Glutamatergic neuron (in vitro differentiated cells): ENCODE measurements at regions not wholly inside any gene's neighbourhood (a gene's known extent, or its start where the extent isn't known, plus 50 kb on each side); places are given as distances from the start of the nearest gene placed in this dataset.

Source experiments
- DNase-seq: peaks from one replicate; pipeline ENCODE4 v3.0.0; 2022
- H3K27ac Mint-ChIP-seq: one replicate; pipeline ENCODE4 v1.8.0; 2020; ENCODE audit warnings: mild to moderate bottlenecking, mixed read lengths, inconsistent platforms; ENCODE audit not compliant: unreplicated experiment
- H3K27me3 Mint-ChIP-seq: one replicate; pipeline ENCODE4 v1.8.0; 2020; ENCODE audit warnings: mild to moderate bottlenecking, moderate library complexity, mixed read lengths, inconsistent platforms; ENCODE audit not compliant: unreplicated experiment
- H3K36me3 Mint-ChIP-seq: one replicate; pipeline ENCODE4 v1.8.0; 2020; ENCODE audit warnings: mild to moderate bottlenecking, mixed read lengths, inconsistent platforms; ENCODE audit not compliant: unreplicated experiment
- H3K4me1 Mint-ChIP-seq: one replicate; pipeline ENCODE4 v1.8.0; 2020; ENCODE audit warnings: mild to moderate bottlenecking, low read depth, mixed read lengths, inconsistent platforms; ENCODE audit not compliant: unreplicated experiment
- H3K4me3 Mint-ChIP-seq: one replicate; pipeline ENCODE4 v1.8.0; 2020; ENCODE audit warnings: mild to moderate bottlenecking, mixed read lengths, inconsistent platforms; ENCODE audit not compliant: unreplicated experiment
- H3K9me3 Mint-ChIP-seq: one replicate; pipeline ENCODE4 v1.8.0; 2020; ENCODE audit warnings: mild to moderate bottlenecking, moderate library complexity, mixed read lengths, inconsistent platforms; ENCODE audit not compliant: unreplicated experiment
- TF ChIP-seq, protein P1 (sequence below): fragments of 200-600 bp; sonication (generic); IDR thresholded peaks from one replicate; pipeline ENCODE4 v1.5.0; 2021; ENCODE audit not compliant: partially characterized antibody, unreplicated experiment

DNA sequence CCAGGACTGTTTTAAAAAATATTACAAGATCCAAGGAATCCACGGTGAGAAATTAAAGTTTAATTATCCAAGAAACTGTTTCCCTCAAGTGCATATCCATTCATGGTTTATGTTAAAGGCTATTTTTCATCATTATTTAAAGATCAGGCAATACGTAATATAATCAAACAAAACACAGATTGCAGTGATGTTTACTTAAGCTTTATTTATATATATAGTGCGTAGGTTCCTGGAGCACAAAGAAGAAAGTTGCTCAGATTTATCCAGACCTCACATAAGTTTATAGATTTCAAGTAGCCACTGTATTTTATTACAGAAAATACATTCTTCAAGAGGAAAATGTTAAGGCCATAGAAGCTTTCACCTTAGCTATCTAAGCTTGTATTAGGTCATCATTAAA is 210.0 kb upstream of the KLF14 start:
- peaks cover 21% of the 10 kb centered on the region for H3K4me1 Mint-ChIP-seq
- TF ChIP-seq, protein P1, sequence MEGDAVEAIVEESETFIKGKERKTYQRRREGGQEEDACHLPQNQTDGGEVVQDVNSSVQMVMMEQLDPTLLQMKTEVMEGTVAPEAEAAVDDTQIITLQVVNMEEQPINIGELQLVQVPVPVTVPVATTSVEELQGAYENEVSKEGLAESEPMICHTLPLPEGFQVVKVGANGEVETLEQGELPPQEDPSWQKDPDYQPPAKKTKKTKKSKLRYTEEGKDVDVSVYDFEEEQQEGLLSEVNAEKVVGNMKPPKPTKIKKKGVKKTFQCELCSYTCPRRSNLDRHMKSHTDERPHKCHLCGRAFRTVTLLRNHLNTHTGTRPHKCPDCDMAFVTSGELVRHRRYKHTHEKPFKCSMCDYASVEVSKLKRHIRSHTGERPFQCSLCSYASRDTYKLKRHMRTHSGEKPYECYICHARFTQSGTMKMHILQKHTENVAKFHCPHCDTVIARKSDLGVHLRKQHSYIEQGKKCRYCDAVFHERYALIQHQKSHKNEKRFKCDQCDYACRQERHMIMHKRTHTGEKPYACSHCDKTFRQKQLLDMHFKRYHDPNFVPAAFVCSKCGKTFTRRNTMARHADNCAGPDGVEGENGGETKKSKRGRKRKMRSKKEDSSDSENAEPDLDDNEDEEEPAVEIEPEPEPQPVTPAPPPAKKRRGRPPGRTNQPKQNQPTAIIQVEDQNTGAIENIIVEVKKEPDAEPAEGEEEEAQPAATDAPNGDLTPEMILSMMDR: no peak
- H3K27ac Mint-ChIP-seq: no peak overlapping the region
- no peak overlapping the region for H3K4me3 Mint-ChIP-seq
- H3K9me3 Mint-ChIP-seq: peaks cover 2% of the 10 kb centered on the region
- H3K27me3 Mint-ChIP-seq: peaks cover 2% of the 10 kb centered on the region
- no peak for DNase-seq
- no peaks in the 10 kb centered on the region for H3K36me3 Mint-ChIP-seq

- DNase-seq: no peak
- H3K27me3 Mint-ChIP-seq: peaks cover 2% of the 10 kb centered on the region
- no peaks in the 10 kb centered on the region for H3K36me3 Mint-ChIP-seq
- H3K4me1 Mint-ChIP-seq: peaks cover 13% of the 10 kb centered on the region
- H3K27ac Mint-ChIP-seq: no peak overlapping the region
- TF ChIP-seq, protein P1: no peak
- no peak overlapping the region for H3K4me3 Mint-ChIP-seq
- peaks cover 2% of the 10 kb centered on the region for H3K9me3 Mint-ChIP-seq
These were observed 211.0 kb upstream of the KLF14 start for GRCh38 chr7:130944997-130945396.

DNA sequence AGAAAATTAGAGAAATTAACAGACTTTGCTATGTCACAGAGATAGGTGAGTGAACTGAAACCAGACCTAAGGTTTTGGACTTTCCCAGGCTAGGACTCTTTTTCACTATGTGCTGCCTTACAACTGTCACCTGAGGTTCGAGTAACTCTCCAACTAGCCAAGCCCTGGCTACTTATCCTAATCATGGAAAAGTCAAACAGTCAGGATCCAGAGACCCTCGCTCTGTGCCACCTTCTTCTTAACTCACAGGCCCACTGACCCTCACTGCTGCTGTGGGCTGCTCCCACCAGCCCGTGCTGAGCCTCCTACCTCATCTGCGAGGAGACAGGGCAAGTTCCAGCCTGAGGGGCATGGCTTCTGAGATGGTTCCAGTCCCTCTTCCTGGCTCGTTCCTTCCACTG is 211.4 kb upstream of the KLF14 start:
- H3K27me3 Mint-ChIP-seq: peaks cover 2% of the 10 kb centered on the region
- peaks cover 11% of the 10 kb centered on the region for H3K4me1 Mint-ChIP-seq
- TF ChIP-seq, protein P1: no peak
- H3K9me3 Mint-ChIP-seq: peaks cover 2% of the 10 kb centered on the region
- DNase-seq: no peak
- no peak overlapping the region for H3K27ac Mint-ChIP-seq
- H3K4me3 Mint-ChIP-seq: no peak overlapping the region
- no peaks in the 10 kb centered on the region for H3K36me3 Mint-ChIP-seq

GRCh38 chr7:130946114-130946513 is 212.1 kb upstream of the KLF14 start:
- no peaks in the 10 kb centered on the region for H3K36me3 Mint-ChIP-seq
- H3K9me3 Mint-ChIP-seq: peaks cover 2% of the 10 kb centered on the region
- no peak overlapping the region for H3K4me3 Mint-ChIP-seq
- TF ChIP-seq, protein P1: no peak
- DNase-seq: no peak
- no peak overlapping the region for H3K27ac Mint-ChIP-seq
- H3K27me3 Mint-ChIP-seq: peaks cover 2% of the 10 kb centered on the region
- H3K4me1 Mint-ChIP-seq: peaks cover 6% of the 10 kb centered on the region

GRCh38 chr7:130947792-130948580 is 214.0 kb upstream of the KLF14 start:
- H3K9me3 Mint-ChIP-seq: no peaks in the 10 kb centered on the region
- H3K36me3 Mint-ChIP-seq: no peaks in the 10 kb centered on the region
- no peak overlapping the region for H3K4me3 Mint-ChIP-seq
- no peak overlapping the region for H3K27ac Mint-ChIP-seq
- H3K4me1 Mint-ChIP-seq: peaks cover 4% of the 10 kb centered on the region
- DNase-seq: no peak
- H3K27me3 Mint-ChIP-seq: peaks cover 2% of the 10 kb centered on the region
- TF ChIP-seq, protein P1: no peak
